WTC11 (cell line): ENCODE measurements at regions not wholly inside any gene's neighbourhood (a gene's known extent, or its start where the extent isn't known, plus 50 kb on each side); places are given as distances from the start of the nearest gene placed in this dataset.

Experiments used
- ATAC-seq: fragments of 200-7000 bp; cut with Tn5 transposase; 2 replicates; pipeline ENCODE4 v1.10.0; 2021; ENCODE audit warnings: mild to moderate bottlenecking, moderate library complexity
- CTCF ChIA-PET: fragments of 300-600 bp; sonication (Branson Sonifier 250); formaldehyde crosslinking; loops from one replicate; lab custom pipeline; 2021; ENCODE audit warnings: antibody characterized with exemption; lab: Charles Lee
- POLR2A ChIA-PET: fragments of 350-600 bp; sonication (Branson Sonifier 250); formaldehyde crosslinking; loops from one replicate; lab custom pipeline; 2021; ENCODE audit warnings: antibody characterized with exemption; lab: Charles Lee
- DNase-seq: peaks from one replicate; pipeline ENCODE4 v3.0.0; 2021; ENCODE audit warnings: low spot score
- H3K27ac Mint-ChIP-seq: 2 replicates; pipeline ENCODE4 v1.8.0; 2021; ENCODE audit warnings: mixed read lengths
- H3K27me3 Mint-ChIP-seq: 2 replicates; pipeline ENCODE4 v1.8.0; 2021; ENCODE audit warnings: low read depth, mild to moderate bottlenecking, moderate library complexity, mixed read lengths
- H3K36me3 Mint-ChIP-seq: 2 replicates; pipeline ENCODE4 v1.8.0; 2021; ENCODE audit warnings: mixed read lengths
- H3K4me1 Mint-ChIP-seq: 2 replicates; pipeline ENCODE4 v1.8.0; 2022; ENCODE audit warnings: mixed read lengths
- H3K4me3 Mint-ChIP-seq: 2 replicates; pipeline ENCODE4 v1.8.0; 2021; ENCODE audit warnings: mild to moderate bottlenecking, moderate library complexity, mixed read lengths
- H3K9me3 Mint-ChIP-seq: 2 replicates; pipeline ENCODE4 v1.8.0; 2021; ENCODE audit warnings: mixed read lengths
- CBFB ChIP-seq: sonication (generic); formaldehyde crosslinking; IDR thresholded peaks from 2 replicates; pipeline ENCODE4 v1.8.1; 2022; ENCODE audit warnings: mild to moderate bottlenecking, low read depth, missing genetic modification reagents
- ELF4 ChIP-seq: sonication (generic); formaldehyde crosslinking; IDR thresholded peaks from 2 replicates; pipeline ENCODE4 v1.8.1; 2022; ENCODE audit warnings: low read depth, mild to moderate bottlenecking, moderate library complexity, missing genetic modification reagents
- FOXJ3 ChIP-seq: sonication (generic); formaldehyde crosslinking; IDR thresholded peaks from 2 replicates; pipeline ENCODE4 v1.9.0; 2021; ENCODE audit warnings: missing genetic modification reagents, mild to moderate bottlenecking, borderline replicate concordance
- FOXP1 ChIP-seq: sonication (generic); formaldehyde crosslinking; IDR thresholded peaks from 2 replicates; pipeline ENCODE4 v1.8.0; 2022; ENCODE audit warnings: missing genetic modification reagents, mild to moderate bottlenecking, moderate library complexity, borderline replicate concordance
- GRHL2 ChIP-seq: fragments of 250-450 bp; sonication (Bioruptor Pico); IDR thresholded peaks from 2 replicates; pipeline ENCODE4 v1.8.0; 2022; ENCODE audit warnings: mild to moderate bottlenecking, moderate library complexity; ENCODE audit not compliant: insufficient replicate concordance, severe bottlenecking
- GTF2I ChIP-seq: fragments of 250-450 bp; sonication (Bioruptor Pico); conservative IDR thresholded peaks from 2 replicates; pipeline ENCODE4 v1.4.0; 2021; ENCODE audit warnings: mild to moderate bottlenecking
- JAZF1 ChIP-seq: fragments of 250-450 bp; sonication (Bioruptor Pico); IDR thresholded peaks from 2 replicates; pipeline ENCODE4 v1.9.0; 2021; ENCODE audit warnings: moderate library complexity, mild to moderate bottlenecking, inconsistent platforms
- NFYB ChIP-seq: sonication (generic); formaldehyde crosslinking; conservative IDR thresholded peaks from 2 replicates; pipeline ENCODE4 v1.8.0; 2022; ENCODE audit warnings: low read depth, missing genetic modification reagents
- PRRX2 ChIP-seq: fragments of 250-450 bp; sonication (Bioruptor Pico); IDR thresholded peaks from 2 replicates; pipeline ENCODE4 v1.8.0; 2021; ENCODE audit warnings: mild to moderate bottlenecking
- RORB ChIP-seq: fragments of 250-450 bp; sonication (Bioruptor Pico); IDR thresholded peaks from 2 replicates; pipeline ENCODE4 v1.9.0; 2021; ENCODE audit warnings: mild to moderate bottlenecking
- SMAD3 ChIP-seq: sonication (generic); formaldehyde crosslinking; IDR thresholded peaks from 2 replicates; pipeline ENCODE4 v1.8.0; 2022; ENCODE audit warnings: missing genetic modification reagents, mild to moderate bottlenecking, borderline replicate concordance
- TEAD4 ChIP-seq: sonication (generic); formaldehyde crosslinking; IDR thresholded peaks from 2 replicates; pipeline ENCODE4 v1.8.0; 2022; ENCODE audit warnings: mild to moderate bottlenecking, missing genetic modification reagents
- TP53 ChIP-seq: sonication (generic); formaldehyde crosslinking; IDR thresholded peaks from 2 replicates; pipeline ENCODE4 v1.8.1; 2023; ENCODE audit warnings: mild to moderate bottlenecking, missing genetic modification reagents
- ZBTB21 ChIP-seq: sonication (generic); formaldehyde crosslinking; IDR thresholded peaks from 2 replicates; pipeline ENCODE4 v1.8.1; 2023; ENCODE audit warnings: mild to moderate bottlenecking, missing genetic modification reagents, borderline replicate concordance
- ZNF396 ChIP-seq: fragments of 250-450 bp; sonication (Bioruptor Pico); IDR thresholded peaks from 2 replicates; pipeline ENCODE4 v1.8.0; 2021; ENCODE audit warnings: mild to moderate bottlenecking, moderate library complexity, borderline replicate concordance
- ZNF423 ChIP-seq: fragments of 250-450 bp; sonication (Bioruptor Pico); IDR thresholded peaks from 2 replicates; pipeline ENCODE4 v2.1.2; 2022; ENCODE audit warnings: mild to moderate bottlenecking, moderate library complexity
- ZNF671 ChIP-seq: fragments of 250-450 bp; sonication (Bioruptor Pico); IDR thresholded peaks from 2 replicates; pipeline ENCODE4 v1.8.0; 2021; ENCODE audit warnings: mild to moderate bottlenecking
- TF ChIP-seq, protein P1 (sequence below): sonication (generic); formaldehyde crosslinking; IDR thresholded peaks from 2 replicates; pipeline ENCODE4 v1.8.1; 2023; ENCODE audit warnings: mild to moderate bottlenecking, moderate library complexity, missing genetic modification reagents
- TF ChIP-seq, protein P2 (sequence below): sonication (generic); formaldehyde crosslinking; IDR thresholded peaks from 2 replicates; pipeline ENCODE4 v1.8.0; 2023; ENCODE audit warnings: mild to moderate bottlenecking, missing genetic modification reagents
- TF ChIP-seq, protein P3 (sequence below): sonication (generic); formaldehyde crosslinking; IDR thresholded peaks from 2 replicates; pipeline ENCODE4 v1.8.1; 2022; ENCODE audit warnings: mild to moderate bottlenecking, moderate library complexity, missing genetic modification reagents
- TF ChIP-seq, protein P4 (sequence below): sonication (generic); formaldehyde crosslinking; IDR thresholded peaks from 2 replicates; pipeline ENCODE4 v1.8.0; 2022; ENCODE audit warnings: mild to moderate bottlenecking, missing genetic modification reagents
- TF ChIP-seq, protein P5 (sequence below): sonication (generic); formaldehyde crosslinking; IDR thresholded peaks from 2 replicates; pipeline ENCODE4 v1.8.0; 2023; ENCODE audit warnings: missing genetic modification reagents
- TF ChIP-seq, protein P6 (sequence below): fragments of 250-450 bp; sonication (Bioruptor Pico); IDR thresholded peaks from 2 replicates; pipeline ENCODE4 v1.9.0; 2021; ENCODE audit warnings: moderate library complexity, mild to moderate bottlenecking, inconsistent platforms, borderline replicate concordance
- TF ChIP-seq, protein P7 (sequence below): sonication (generic); formaldehyde crosslinking; conservative IDR thresholded peaks from 2 replicates; pipeline ENCODE4 v1.8.1; 2023; ENCODE audit warnings: mild to moderate bottlenecking, low read depth, missing genetic modification reagents, moderate library complexity
- TF ChIP-seq, protein P8 (sequence below): sonication (generic); formaldehyde crosslinking; conservative IDR thresholded peaks from 2 replicates; pipeline ENCODE4 v1.8.1; 2022; ENCODE audit warnings: mild to moderate bottlenecking, missing genetic modification reagents

DNA sequence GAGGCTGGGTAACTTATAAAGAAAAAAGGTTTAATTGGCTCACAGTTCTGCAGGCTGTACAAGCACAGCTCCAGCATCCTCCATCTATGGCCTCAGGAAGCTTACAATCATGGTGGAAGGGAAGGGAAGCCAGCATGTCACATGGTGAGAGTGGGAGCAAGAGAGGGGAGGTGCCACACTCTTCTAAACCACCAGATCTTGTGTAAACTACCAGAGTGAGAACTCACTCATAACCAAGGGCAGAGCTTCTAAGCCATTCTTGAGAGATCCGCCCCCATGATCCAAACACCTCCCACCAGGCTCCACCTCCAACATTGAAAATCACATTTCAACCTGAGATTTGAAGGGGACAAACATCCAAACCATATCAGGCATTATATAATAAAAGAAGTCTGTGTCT is 121.6 kb upstream of the CDC42EP3 start:
- Mint-ChIP-seq H3K27me3 (no peaks in the 10 kb centered on the region), H3K4me3 (no peak overlapping the region), H3K9me3 (peaks cover 22% of the 10 kb centered on the region), H3K4me1 (peaks cover 8% of the 10 kb centered on the region), H3K36me3 (peaks cover 17% of the 10 kb centered on the region), H3K27ac (no peak overlapping the region)
- no peak for TF ChIP-seq FOXP1 (CRISPR knock-in tag)
- no peak for TF ChIP-seq RORB (CRISPR knock-in tag)
- TF ChIP-seq, protein P1, sequence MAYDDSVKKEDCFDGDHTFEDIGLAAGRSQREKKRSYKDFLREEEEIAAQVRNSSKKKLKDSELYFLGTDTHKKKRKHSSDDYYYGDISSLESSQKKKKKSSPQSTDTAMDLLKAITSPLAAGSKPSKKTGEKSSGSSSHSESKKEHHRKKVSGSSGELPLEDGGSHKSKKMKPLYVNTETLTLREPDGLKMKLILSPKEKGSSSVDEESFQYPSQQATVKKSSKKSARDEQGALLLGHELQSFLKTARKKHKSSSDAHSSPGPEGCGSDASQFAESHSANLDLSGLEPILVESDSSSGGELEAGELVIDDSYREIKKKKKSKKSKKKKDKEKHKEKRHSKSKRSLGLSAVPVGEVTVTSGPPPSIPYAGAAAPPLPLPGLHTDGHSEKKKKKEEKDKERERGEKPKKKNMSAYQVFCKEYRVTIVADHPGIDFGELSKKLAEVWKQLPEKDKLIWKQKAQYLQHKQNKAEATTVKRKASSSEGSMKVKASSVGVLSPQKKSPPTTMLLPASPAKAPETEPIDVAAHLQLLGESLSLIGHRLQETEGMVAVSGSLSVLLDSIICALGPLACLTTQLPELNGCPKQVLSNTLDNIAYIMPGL, result no peak
- TF ChIP-seq, protein P2, sequence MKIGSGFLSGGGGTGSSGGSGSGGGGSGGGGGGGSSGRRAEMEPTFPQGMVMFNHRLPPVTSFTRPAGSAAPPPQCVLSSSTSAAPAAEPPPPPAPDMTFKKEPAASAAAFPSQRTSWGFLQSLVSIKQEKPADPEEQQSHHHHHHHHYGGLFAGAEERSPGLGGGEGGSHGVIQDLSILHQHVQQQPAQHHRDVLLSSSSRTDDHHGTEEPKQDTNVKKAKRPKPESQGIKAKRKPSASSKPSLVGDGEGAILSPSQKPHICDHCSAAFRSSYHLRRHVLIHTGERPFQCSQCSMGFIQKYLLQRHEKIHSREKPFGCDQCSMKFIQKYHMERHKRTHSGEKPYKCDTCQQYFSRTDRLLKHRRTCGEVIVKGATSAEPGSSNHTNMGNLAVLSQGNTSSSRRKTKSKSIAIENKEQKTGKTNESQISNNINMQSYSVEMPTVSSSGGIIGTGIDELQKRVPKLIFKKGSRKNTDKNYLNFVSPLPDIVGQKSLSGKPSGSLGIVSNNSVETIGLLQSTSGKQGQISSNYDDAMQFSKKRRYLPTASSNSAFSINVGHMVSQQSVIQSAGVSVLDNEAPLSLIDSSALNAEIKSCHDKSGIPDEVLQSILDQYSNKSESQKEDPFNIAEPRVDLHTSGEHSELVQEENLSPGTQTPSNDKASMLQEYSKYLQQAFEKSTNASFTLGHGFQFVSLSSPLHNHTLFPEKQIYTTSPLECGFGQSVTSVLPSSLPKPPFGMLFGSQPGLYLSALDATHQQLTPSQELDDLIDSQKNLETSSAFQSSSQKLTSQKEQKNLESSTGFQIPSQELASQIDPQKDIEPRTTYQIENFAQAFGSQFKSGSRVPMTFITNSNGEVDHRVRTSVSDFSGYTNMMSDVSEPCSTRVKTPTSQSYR (CRISPR knock-in tag), result no peak
- no peak for TF ChIP-seq PRRX2 (CRISPR knock-in tag)
- no peak for TF ChIP-seq ZNF396 (CRISPR knock-in tag)
- POLR2A ChIA-PET, result interaction anchor here (0.5 kb wide), 1 partner anchor 17 kb away, joined by 3 read pairs; no protein-coding TSS in a partner anchor
- DNase-seq (no peak), ATAC-seq (no peak)
- CTCF ChIA-PET, result no interaction called here

DNA sequence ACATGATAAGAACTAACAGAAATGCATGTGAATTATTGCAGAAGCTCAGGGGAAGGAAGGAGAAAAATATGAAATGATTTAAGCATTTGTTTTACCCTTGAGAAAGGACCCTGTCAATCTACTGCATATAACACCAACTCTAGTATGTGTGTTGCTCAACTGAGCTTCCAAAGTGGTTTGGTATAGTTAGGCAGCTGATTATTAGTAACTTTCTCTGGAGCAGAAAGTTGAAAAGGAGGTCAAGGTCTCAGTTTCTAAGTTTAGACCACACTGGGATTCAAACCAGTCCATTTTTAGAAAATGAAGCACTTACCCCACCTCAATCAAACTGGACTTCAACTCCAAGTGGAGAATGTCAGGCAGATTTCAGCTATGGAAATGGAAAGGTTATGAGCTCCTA is 123.3 kb upstream of the CDC42EP3 start:
- ATAC-seq, result no peak
- Mint-ChIP-seq H3K27ac (no peak overlapping the region), H3K27me3 (no peaks in the 10 kb centered on the region), H3K9me3 (peaks cover 5% of the 10 kb centered on the region), H3K4me1 (peaks cover 8% of the 10 kb centered on the region), H3K4me3 (no peak overlapping the region), H3K36me3 (peaks cover under 1% of the 10 kb centered on the region; the same call in 1 of the 2 replicates)
- TF ChIP-seq NFYB (CRISPR knock-in tag), result no peak
- TF ChIP-seq ZNF671, result no peak
- no peak for TF ChIP-seq GRHL2 (CRISPR knock-in tag)
- no peak for TF ChIP-seq SMAD3 (CRISPR knock-in tag)
- TF ChIP-seq TEAD4 (CRISPR knock-in tag), result no peak
- TF ChIP-seq, protein P3, sequence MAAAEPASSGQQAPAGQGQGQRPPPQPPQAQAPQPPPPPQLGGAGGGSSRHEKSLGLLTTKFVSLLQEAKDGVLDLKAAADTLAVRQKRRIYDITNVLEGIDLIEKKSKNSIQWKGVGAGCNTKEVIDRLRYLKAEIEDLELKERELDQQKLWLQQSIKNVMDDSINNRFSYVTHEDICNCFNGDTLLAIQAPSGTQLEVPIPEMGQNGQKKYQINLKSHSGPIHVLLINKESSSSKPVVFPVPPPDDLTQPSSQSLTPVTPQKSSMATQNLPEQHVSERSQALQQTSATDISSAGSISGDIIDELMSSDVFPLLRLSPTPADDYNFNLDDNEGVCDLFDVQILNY (CRISPR knock-in tag), result no peak
- TF ChIP-seq, protein P4, sequence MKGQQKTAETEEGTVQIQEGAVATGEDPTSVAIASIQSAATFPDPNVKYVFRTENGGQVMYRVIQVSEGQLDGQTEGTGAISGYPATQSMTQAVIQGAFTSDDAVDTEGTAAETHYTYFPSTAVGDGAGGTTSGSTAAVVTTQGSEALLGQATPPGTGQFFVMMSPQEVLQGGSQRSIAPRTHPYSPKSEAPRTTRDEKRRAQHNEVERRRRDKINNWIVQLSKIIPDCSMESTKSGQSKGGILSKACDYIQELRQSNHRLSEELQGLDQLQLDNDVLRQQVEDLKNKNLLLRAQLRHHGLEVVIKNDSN (CRISPR knock-in tag), result no peak
- no peak for TF ChIP-seq JAZF1 (CRISPR knock-in tag)
- no peak for TF ChIP-seq FOXP1 (CRISPR knock-in tag)
- TF ChIP-seq, protein P5, sequence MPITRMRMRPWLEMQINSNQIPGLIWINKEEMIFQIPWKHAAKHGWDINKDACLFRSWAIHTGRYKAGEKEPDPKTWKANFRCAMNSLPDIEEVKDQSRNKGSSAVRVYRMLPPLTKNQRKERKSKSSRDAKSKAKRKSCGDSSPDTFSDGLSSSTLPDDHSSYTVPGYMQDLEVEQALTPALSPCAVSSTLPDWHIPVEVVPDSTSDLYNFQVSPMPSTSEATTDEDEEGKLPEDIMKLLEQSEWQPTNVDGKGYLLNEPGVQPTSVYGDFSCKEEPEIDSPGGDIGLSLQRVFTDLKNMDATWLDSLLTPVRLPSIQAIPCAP, result no peak
- TF ChIP-seq FOXJ3 (CRISPR knock-in tag), result no peak
- TF ChIP-seq, protein P6, sequence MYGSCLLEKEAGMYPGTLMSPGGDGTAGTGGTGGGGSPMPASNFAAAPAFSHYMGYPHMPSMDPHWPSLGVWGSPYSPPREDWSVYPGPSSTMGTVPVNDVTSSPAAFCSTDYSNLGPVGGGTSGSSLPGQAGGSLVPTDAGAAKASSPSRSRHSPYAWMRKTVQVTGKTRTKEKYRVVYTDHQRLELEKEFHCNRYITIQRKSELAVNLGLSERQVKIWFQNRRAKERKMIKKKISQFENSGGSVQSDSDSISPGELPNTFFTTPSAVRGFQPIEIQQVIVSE (CRISPR knock-in tag), result no peak
- TF ChIP-seq TP53, result no peak
- TF ChIP-seq ELF4 (CRISPR knock-in tag), result no peak
- TF ChIP-seq ZBTB21, result no peak
- TF ChIP-seq ZNF423 (CRISPR knock-in tag), result no peak
- no peak for TF ChIP-seq GTF2I (CRISPR knock-in tag)
- TF ChIP-seq, protein P7, sequence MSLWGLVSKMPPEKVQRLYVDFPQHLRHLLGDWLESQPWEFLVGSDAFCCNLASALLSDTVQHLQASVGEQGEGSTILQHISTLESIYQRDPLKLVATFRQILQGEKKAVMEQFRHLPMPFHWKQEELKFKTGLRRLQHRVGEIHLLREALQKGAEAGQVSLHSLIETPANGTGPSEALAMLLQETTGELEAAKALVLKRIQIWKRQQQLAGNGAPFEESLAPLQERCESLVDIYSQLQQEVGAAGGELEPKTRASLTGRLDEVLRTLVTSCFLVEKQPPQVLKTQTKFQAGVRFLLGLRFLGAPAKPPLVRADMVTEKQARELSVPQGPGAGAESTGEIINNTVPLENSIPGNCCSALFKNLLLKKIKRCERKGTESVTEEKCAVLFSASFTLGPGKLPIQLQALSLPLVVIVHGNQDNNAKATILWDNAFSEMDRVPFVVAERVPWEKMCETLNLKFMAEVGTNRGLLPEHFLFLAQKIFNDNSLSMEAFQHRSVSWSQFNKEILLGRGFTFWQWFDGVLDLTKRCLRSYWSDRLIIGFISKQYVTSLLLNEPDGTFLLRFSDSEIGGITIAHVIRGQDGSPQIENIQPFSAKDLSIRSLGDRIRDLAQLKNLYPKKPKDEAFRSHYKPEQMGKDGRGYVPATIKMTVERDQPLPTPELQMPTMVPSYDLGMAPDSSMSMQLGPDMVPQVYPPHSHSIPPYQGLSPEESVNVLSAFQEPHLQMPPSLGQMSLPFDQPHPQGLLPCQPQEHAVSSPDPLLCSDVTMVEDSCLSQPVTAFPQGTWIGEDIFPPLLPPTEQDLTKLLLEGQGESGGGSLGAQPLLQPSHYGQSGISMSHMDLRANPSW (CRISPR knock-in tag), result no peak
- TF ChIP-seq, protein P8, sequence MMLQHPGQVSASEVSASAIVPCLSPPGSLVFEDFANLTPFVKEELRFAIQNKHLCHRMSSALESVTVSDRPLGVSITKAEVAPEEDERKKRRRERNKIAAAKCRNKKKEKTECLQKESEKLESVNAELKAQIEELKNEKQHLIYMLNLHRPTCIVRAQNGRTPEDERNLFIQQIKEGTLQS (CRISPR knock-in tag), result no peak
- TF ChIP-seq CBFB (CRISPR knock-in tag), result no peak
- POLR2A ChIA-PET, result no interaction called here
- DNase-seq, result no peak
- CTCF ChIA-PET, result interaction anchor here (1.2 kb wide), 1 partner anchor 38 kb away, joined by 4 read pairs; no protein-coding TSS in a partner anchor
